ENCODE measurements at regions not wholly inside any gene's neighbourhood (a gene's known extent, or its start where the extent isn't known, plus 50 kb on each side); places are given as distances from the start of the nearest gene placed in this dataset.
"Not testable (repeated sequence)": the region's sequence is repeated elsewhere in the genome, so short reads cannot be mapped to it uniquely, and the experiment has no call there.

DNA sequence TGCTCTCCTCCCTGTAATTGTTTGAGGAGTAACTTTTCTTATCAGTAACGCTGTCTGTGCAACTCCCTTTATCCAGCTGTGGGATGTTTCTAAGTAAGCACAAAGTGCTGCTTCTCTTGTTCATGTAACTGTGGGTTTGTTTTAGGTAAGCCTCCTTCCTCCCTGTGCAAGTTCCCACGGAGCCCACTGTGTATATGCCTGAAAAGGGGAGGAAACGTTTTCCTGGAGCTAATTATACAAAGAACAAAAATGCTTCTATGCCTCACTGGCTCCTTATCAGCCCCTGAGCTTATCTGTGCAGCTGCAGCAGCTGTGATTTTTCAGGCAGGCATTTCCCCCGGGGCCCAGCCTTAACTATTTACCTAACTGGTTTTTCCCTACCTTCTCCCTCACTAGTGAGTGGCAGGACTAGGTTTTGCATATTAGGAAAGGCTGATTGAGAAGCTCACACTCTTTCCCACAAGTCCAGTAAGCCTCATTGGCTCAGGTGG lies 593.4 kb upstream of the GHITM start:
- Mint-ChIP-seq H3K4me1 (ENCODE audit: low read depth, unreplicated experiment) (peaks cover 31% of the 10 kb centered on the region), H3K27ac (ENCODE audit: unreplicated experiment) (no peak overlapping the region), H3K4me3 (ENCODE audit: unreplicated experiment) (no peak overlapping the region), H3K27me3 (ENCODE audit: unreplicated experiment) (no peaks in the 10 kb centered on the region), H3K9me3 (ENCODE audit: unreplicated experiment) (peaks cover 12% of the 10 kb centered on the region), H3K36me3 (ENCODE audit: unreplicated experiment) (no peaks in the 10 kb centered on the region)
- TF ChIP-seq, protein P1, sequence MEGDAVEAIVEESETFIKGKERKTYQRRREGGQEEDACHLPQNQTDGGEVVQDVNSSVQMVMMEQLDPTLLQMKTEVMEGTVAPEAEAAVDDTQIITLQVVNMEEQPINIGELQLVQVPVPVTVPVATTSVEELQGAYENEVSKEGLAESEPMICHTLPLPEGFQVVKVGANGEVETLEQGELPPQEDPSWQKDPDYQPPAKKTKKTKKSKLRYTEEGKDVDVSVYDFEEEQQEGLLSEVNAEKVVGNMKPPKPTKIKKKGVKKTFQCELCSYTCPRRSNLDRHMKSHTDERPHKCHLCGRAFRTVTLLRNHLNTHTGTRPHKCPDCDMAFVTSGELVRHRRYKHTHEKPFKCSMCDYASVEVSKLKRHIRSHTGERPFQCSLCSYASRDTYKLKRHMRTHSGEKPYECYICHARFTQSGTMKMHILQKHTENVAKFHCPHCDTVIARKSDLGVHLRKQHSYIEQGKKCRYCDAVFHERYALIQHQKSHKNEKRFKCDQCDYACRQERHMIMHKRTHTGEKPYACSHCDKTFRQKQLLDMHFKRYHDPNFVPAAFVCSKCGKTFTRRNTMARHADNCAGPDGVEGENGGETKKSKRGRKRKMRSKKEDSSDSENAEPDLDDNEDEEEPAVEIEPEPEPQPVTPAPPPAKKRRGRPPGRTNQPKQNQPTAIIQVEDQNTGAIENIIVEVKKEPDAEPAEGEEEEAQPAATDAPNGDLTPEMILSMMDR (IDR thresholded peaks at IDR 0.05; ENCODE audit: partially characterized antibody, unreplicated experiment) = no peak
- no peak for DNase-seq

DNA sequence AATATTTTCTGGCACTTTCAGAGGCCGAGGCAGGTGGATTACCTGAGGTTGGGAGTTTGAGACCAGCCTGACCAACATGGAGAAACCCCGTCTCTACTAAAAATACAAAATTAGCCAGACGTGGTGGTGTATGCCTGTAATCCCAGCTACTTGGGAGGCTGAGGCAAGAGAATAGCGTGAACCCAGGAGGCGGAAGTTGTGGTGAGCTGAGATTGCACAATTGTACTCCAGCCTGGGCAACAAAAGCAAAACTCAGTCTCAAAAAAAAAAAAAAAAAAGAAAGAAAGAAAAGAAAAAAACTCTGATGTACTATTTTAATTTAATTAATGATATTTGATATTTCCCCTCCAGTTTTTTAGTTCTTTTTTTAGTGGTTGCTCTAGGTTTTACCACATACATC lies 588.1 kb upstream of the GHITM start:
- H3K4me1 Mint-ChIP-seq (ENCODE audit: low read depth, unreplicated experiment); H3K27ac Mint-ChIP-seq (ENCODE audit: unreplicated experiment); DNase-seq; H3K27me3 Mint-ChIP-seq (ENCODE audit: unreplicated experiment); H3K4me3 Mint-ChIP-seq (ENCODE audit: unreplicated experiment); H3K36me3 Mint-ChIP-seq (ENCODE audit: unreplicated experiment); H3K9me3 Mint-ChIP-seq (ENCODE audit: unreplicated experiment): not testable (repeated sequence)

DNA sequence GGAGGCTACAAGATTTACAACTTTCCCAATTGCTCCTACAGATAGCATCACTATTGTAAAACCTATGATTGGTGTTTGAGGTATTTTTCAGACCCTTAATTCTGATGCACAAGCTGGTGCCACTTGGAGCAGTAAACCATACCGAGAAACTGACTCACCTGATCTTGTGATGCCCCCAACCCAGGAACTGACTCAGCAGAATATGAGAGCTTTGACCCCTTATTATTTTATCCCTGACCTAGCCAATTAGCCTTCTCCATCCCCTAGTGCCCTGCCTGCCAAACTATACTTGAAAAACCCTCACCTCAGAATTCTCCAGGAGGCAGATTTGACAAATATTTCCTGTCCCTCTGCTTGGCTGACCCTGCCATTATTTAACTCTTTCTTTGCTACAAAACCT lies 585.9 kb upstream of the GHITM start:
- Mint-ChIP-seq H3K27me3 (ENCODE audit: unreplicated experiment) (peaks cover 2% of the 10 kb centered on the region), H3K4me1 (ENCODE audit: low read depth, unreplicated experiment) (no peaks in the 10 kb centered on the region), H3K27ac (ENCODE audit: unreplicated experiment) (no peak overlapping the region), H3K9me3 (ENCODE audit: unreplicated experiment) (peaks cover 1% of the 10 kb centered on the region), H3K4me3 (ENCODE audit: unreplicated experiment) (no peak overlapping the region), H3K36me3 (ENCODE audit: unreplicated experiment) (peaks cover 4% of the 10 kb centered on the region)
- TF ChIP-seq, protein P1 (IDR thresholded peaks at IDR 0.05; ENCODE audit: partially characterized antibody, unreplicated experiment) = no peak
- no peak for DNase-seq

DNA sequence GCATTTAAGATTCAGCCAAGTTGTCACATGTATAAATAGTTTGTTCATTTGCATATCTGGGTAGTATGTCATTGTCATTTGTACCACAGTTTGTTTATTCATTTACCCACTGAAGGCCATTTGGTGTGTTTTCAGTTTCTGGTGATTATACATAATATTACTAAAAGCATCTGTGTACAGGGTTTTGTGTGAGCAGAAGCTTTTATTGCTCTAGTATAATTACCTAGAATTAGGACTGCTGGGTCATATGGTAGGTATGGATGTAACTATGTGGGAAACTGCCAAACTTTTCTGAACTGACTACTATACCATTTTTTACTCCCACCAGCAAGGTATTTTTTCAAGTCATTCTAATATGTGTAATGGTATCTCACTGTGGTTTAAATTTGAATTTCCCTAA lies 584.0 kb upstream of the GHITM start:
- no peak for DNase-seq
- Mint-ChIP-seq H3K4me1 (ENCODE audit: low read depth, unreplicated experiment) (peaks cover 7% of the 10 kb centered on the region), H3K36me3 (ENCODE audit: unreplicated experiment) (peaks cover 4% of the 10 kb centered on the region)

DNA sequence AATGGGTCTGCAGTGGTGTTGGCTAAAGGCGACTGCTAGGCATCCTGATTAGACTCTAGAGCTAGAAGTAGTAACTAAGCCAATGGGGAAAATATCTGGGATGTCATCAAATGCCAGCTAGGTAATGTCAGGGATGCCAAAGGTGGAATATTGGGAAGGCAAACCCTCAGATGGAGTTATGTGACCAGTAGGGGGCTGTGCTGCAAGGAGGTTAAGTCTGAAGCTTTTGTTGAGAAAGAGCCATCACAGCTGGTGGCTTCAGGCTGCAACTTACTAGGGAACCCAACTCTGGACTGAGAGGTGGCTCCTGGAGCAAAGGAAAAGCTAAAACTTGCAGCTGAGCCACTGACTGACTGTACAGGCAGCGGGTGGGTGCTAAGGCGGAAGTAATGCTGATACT lies 576.9 kb upstream of the GHITM start:
- H3K9me3 Mint-ChIP-seq (ENCODE audit: unreplicated experiment) = peaks cover 2% of the 10 kb centered on the region
- H3K4me3 Mint-ChIP-seq (ENCODE audit: unreplicated experiment) = no peak overlapping the region
- DNase-seq = no peak
- TF ChIP-seq, protein P1 (IDR thresholded peaks at IDR 0.05; ENCODE audit: partially characterized antibody, unreplicated experiment) = no peak
- H3K27ac Mint-ChIP-seq (ENCODE audit: unreplicated experiment) = no peak overlapping the region
- H3K27me3 Mint-ChIP-seq (ENCODE audit: unreplicated experiment) = peaks cover 3% of the 10 kb centered on the region
- H3K36me3 Mint-ChIP-seq (ENCODE audit: unreplicated experiment) = no peaks in the 10 kb centered on the region
- peaks cover 7% of the 10 kb centered on the region for H3K4me1 Mint-ChIP-seq (ENCODE audit: low read depth, unreplicated experiment)

More for the DNA sequence above, 584.0 kb upstream of the GHITM start:
- TF ChIP-seq, protein P1 (IDR thresholded peaks at IDR 0.05; ENCODE audit: partially characterized antibody, unreplicated experiment) = no peak
- Mint-ChIP-seq H3K27me3 (ENCODE audit: unreplicated experiment) (peaks cover 2% of the 10 kb centered on the region), H3K9me3 (ENCODE audit: unreplicated experiment) (peaks cover 1% of the 10 kb centered on the region), H3K27ac (ENCODE audit: unreplicated experiment) (no peak overlapping the region), H3K4me3 (ENCODE audit: unreplicated experiment) (no peak overlapping the region)

Data from glutamatergic neuron (in vitro differentiated cells).